Keratinocyte (primary cell): ENCODE measurements at regions not wholly inside any gene's neighbourhood (a gene's known extent, or its start where the extent isn't known, plus 50 kb on each side); places are given as distances from the start of the nearest gene placed in this dataset.
A peak's percentile ranks its signal among the peaks of the same experiment; 100 is the strongest.

Source experiments
- DNase-seq: peaks from one replicate; pipeline ENCODE4 v3.0.0-alpha.2; 2011; ENCODE audit warnings: low read depth, missing footprints, low spot score
- FAIRE-seq: peaks from 2 replicates; lab custom pipeline; 2011; peaks lifted over from hg19 to GRCh38; lab: Jason Lieb, UNC
- H2AFZ ChIP-seq: 2 replicates; pipeline ENCODE4 v1.6.0; 2012; ENCODE audit warnings: low read length, control low read depth, inconsistent platforms; ENCODE audit not compliant: control insufficient read depth
- H3K27ac ChIP-seq: 2 replicates; pipeline ENCODE4 v1.5.1; 2011; ENCODE audit warnings: low read length; ENCODE audit not compliant: control insufficient read depth, insufficient read depth
- H3K27me3 ChIP-seq: 3 replicates; pipeline ENCODE4 v1.6.0; 2011; ENCODE audit warnings: low read length; ENCODE audit not compliant: control insufficient read depth, insufficient read depth; ENCODE audit errors: extremely low read depth
- H3K36me3 ChIP-seq, 2 experiments: 2 replicates in 1 of 2; 3 replicates in 1 of 2; pipeline ENCODE4 v1.5.1; 2011; ENCODE audit warnings: low read length in 2 of 2, mild to moderate bottlenecking in 1 of 2; ENCODE audit not compliant: control insufficient read depth in 2 of 2, insufficient read depth in 2 of 2; ENCODE audit errors: extremely low read depth in 1 of 2
- H3K4me1 ChIP-seq: 3 replicates; pipeline ENCODE4 v1.5.1; 2011; ENCODE audit warnings: low read length; ENCODE audit not compliant: control insufficient read depth, insufficient read depth; ENCODE audit errors: extremely low read depth
- H3K4me2 ChIP-seq: 3 replicates; pipeline ENCODE4 v1.6.0; 2011; ENCODE audit warnings: low read depth, low read length; ENCODE audit not compliant: control insufficient read depth, insufficient read depth; ENCODE audit errors: extremely low read depth
- H3K4me3 ChIP-seq, 3 experiments: fragments of 200-600 bp in 1 of 3; sonication (generic) in 1 of 3; 2 replicates in 2 of 3; 3 replicates in 1 of 3; pipeline ENCODE4 v1.5.1; 2011 to 2016; ENCODE audit warnings: low read length in 3 of 3, mild to moderate bottlenecking in 3 of 3, control low read depth in 2 of 3, inconsistent platforms in 1 of 3, low read depth in 1 of 3, mixed read lengths in 1 of 3, mixed run types in 1 of 3, moderate library complexity in 1 of 3; ENCODE audit not compliant: control insufficient read depth in 2 of 3, insufficient read depth in 2 of 3; ENCODE audit errors: extremely low read depth in 1 of 3
- H3K79me2 ChIP-seq: 2 replicates; pipeline ENCODE4 v1.6.0; 2012; ENCODE audit warnings: low read length; ENCODE audit not compliant: control insufficient read depth, insufficient read depth
- H3K9ac ChIP-seq: 3 replicates; pipeline ENCODE4 v1.6.0; 2011; ENCODE audit warnings: low read length; ENCODE audit not compliant: control insufficient read depth, insufficient read depth; ENCODE audit errors: extremely low read depth
- H3K9me1 ChIP-seq: 3 replicates; pipeline ENCODE4 v1.6.0; 2011; ENCODE audit warnings: low read length; ENCODE audit not compliant: control insufficient read depth, insufficient read depth; ENCODE audit errors: extremely low read depth
- H3K9me3 ChIP-seq: 2 replicates; pipeline ENCODE4 v1.5.1; 2012; ENCODE audit warnings: low read depth, low read length; ENCODE audit not compliant: control insufficient read depth
- H4K20me1 ChIP-seq: 3 replicates; pipeline ENCODE4 v1.6.0; 2011; ENCODE audit warnings: low read length; ENCODE audit not compliant: control insufficient read depth, insufficient read depth; ENCODE audit errors: extremely low read depth
- EZH2 ChIP-seq: IDR thresholded peaks from one replicate; pipeline ENCODE4 v1.6.1; 2012; ENCODE audit warnings: inconsistent platforms, mild to moderate bottlenecking, low read length, moderate library complexity
- dilution Hi-C: fragments of 300-500 bp; cut with MboI; formaldehyde crosslinking; loops from one replicate; pipeline ENCODE4 v1.7.0; 2020; ENCODE audit warnings: low sequenced_read_pairs; ENCODE audit not compliant: extremely low pct_ligation_motif_present
- TF ChIP-seq, protein P1 (sequence below), 3 experiments: IDR thresholded peaks in 1 of 3; conservative IDR thresholded peaks in 1 of 3; optimal IDR thresholded peaks in 1 of 3; 2 replicates in 2 of 3; 3 replicates in 1 of 3; pipeline versions ENCODE3 to v1.5.1; 2011; ENCODE audit warnings: low read length in 3 of 3, mild to moderate bottlenecking in 3 of 3, moderate library complexity in 2 of 3, control low read depth in 1 of 3, inconsistent platforms in 1 of 3; ENCODE audit not compliant: insufficient read depth in 2 of 3; ENCODE audit errors: extremely low read depth in 1 of 3

DNA sequence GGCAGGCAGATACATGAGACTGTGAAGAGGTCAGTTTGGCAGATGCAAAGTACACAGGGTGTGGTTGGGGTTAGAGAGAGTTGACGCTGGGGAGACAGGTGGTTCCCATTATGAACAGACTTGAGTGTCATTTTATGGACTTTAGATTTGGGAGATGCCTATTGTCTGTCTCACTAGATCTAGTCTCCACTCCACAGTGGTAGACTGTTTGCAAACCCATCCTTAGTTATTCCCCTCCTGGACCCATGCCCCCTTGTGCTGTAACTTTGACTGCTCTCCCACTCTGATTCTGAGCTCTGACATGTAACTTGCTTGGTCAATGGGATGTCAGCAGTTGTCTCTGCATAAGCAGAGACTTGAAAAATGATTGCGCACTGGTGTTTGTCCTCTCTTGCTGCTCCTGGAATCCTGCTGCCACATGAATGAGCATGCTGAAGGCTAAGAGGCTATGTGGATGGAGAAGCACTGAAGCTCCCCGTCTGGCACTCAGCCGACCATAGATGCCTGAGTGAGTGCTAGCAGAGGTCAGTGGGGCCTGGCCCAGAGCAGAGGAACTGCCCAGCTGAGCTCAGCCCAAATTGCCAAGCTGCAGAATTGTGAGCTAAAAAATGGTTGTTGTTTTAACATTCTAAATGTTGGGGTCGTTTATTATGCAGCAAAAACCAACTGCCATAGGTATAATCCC is 88.2 kb downstream of the FAM43A start:
- no peak overlapping the region for H2AFZ ChIP-seq
- peaks cover 4% of the 10 kb centered on the region for H3K27me3 ChIP-seq
- TF ChIP-seq EZH2 = no peak
- TF ChIP-seq, protein P1, sequence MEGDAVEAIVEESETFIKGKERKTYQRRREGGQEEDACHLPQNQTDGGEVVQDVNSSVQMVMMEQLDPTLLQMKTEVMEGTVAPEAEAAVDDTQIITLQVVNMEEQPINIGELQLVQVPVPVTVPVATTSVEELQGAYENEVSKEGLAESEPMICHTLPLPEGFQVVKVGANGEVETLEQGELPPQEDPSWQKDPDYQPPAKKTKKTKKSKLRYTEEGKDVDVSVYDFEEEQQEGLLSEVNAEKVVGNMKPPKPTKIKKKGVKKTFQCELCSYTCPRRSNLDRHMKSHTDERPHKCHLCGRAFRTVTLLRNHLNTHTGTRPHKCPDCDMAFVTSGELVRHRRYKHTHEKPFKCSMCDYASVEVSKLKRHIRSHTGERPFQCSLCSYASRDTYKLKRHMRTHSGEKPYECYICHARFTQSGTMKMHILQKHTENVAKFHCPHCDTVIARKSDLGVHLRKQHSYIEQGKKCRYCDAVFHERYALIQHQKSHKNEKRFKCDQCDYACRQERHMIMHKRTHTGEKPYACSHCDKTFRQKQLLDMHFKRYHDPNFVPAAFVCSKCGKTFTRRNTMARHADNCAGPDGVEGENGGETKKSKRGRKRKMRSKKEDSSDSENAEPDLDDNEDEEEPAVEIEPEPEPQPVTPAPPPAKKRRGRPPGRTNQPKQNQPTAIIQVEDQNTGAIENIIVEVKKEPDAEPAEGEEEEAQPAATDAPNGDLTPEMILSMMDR (optimal IDR thresholded peaks at IDR 0.05 in 1 of 3, IDR thresholded peaks at IDR 0.05 in 1 of 3, conservative IDR thresholded peaks at IDR 0.05 in 1 of 3; ENCODE audit: extremely low read depth in 1 of 3, insufficient read depth in 2 of 3, low read length in 3 of 3) = no peak
- H3K79me2 ChIP-seq = no peaks in the 10 kb centered on the region
- no peaks in the 10 kb centered on the region for H3K9me3 ChIP-seq
- no peak overlapping the region for H3K4me3 ChIP-seq
- no peak overlapping the region for H3K9ac ChIP-seq
- dilution Hi-C loops = no loop called here
- H3K36me3 ChIP-seq = no peaks in the 10 kb centered on the region
- no peak for DNase-seq
- H3K9me1 ChIP-seq = peaks cover 5% of the 10 kb centered on the region
- peaks cover 34% of the 10 kb centered on the region for H3K4me1 ChIP-seq
- no peak overlapping the region for H3K4me2 ChIP-seq
- no peaks in the 10 kb centered on the region for H4K20me1 ChIP-seq
- H3K27ac ChIP-seq = no peak overlapping the region
- FAIRE-seq = peak; percentile 62

DNA sequence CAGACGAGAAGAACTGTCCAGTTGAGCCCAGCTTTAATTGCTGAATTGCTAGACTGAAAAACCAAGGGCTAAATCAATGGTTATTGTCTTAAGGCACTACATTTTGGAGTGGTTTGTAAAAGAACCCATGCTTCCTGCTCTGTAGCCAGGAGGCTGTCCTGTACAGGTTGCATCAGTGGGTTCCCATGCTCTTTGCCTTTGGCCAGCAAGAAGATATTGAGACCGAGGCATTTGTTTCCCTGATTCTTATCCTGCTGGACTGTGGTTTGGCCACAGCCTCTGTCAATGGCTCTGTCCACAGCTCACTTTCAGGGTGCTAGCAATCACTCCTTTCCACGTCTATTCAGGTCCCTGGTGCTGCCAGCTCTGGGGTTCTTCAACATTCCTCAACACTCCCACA is 89.6 kb downstream of the FAM43A start:
- dilution Hi-C loops = no loop called here
- H3K4me2 ChIP-seq = no peak overlapping the region
- TF ChIP-seq, protein P1 (optimal IDR thresholded peaks at IDR 0.05 in 1 of 3, IDR thresholded peaks at IDR 0.05 in 1 of 3, conservative IDR thresholded peaks at IDR 0.05 in 1 of 3; ENCODE audit: extremely low read depth in 1 of 3, insufficient read depth in 2 of 3, low read length in 3 of 3) = no peak
- TF ChIP-seq EZH2 = no peak
- H3K9me1 ChIP-seq = peaks cover 5% of the 10 kb centered on the region
- FAIRE-seq (no peak), DNase-seq (no peak)
- H4K20me1 ChIP-seq = no peaks in the 10 kb centered on the region
- H3K27me3 ChIP-seq = peaks cover 7% of the 10 kb centered on the region
- H3K4me1 ChIP-seq = peaks cover 30% of the 10 kb centered on the region
- no peaks in the 10 kb centered on the region for H3K79me2 ChIP-seq
- H3K9me3 ChIP-seq = no peaks in the 10 kb centered on the region
- no peak overlapping the region for H3K9ac ChIP-seq
- no peak overlapping the region for H3K27ac ChIP-seq
- H3K4me3 ChIP-seq = no peak overlapping the region
- no peak overlapping the region for H2AFZ ChIP-seq
- H3K36me3 ChIP-seq = no peaks in the 10 kb centered on the region
